Hematopoietic multipotent progenitor cell (in vitro differentiated cells): ENCODE measurements at regions not wholly inside any gene's neighbourhood (a gene's known extent, or its start where the extent isn't known, plus 50 kb on each side); places are given as distances from the start of the nearest gene placed in this dataset.
"Not testable (repeated sequence)": the region's sequence is repeated elsewhere in the genome, so short reads cannot be mapped to it uniquely, and the experiment has no call there.

Source experiments
- DNase-seq, 3 donors: peaks; one replicate each; pipeline ENCODE4 v3.0.0-alpha.2; 2011 to 2015; ENCODE audit warnings: low read depth in 2 of 3, low spot score in 2 of 3

- DNase-seq = no peak
These were observed 109.2 kb downstream of the GJA1 start for GRCh38 chr6:121544691-121545090.

- no peak for DNase-seq
These were observed 112.7 kb downstream of the GJA1 start for GRCh38 chr6:121548131-121548530.

GRCh38 chr6:121549736-121550135 lies 114.3 kb downstream of the GJA1 start:
- DNase-seq = no peak

- no peak for DNase-seq
These were observed 115.1 kb downstream of the GJA1 start for GRCh38 chr6:121550491-121551010.

- DNase-seq = no peak
These were observed 119.8 kb downstream of the GJA1 start for GRCh38 chr6:121555201-121555600.

GRCh38 chr6:121556149-121556548 lies 120.7 kb downstream of the GJA1 start:
- not testable (repeated sequence) for DNase-seq

- no peak for DNase-seq
These were observed 121.9 kb downstream of the GJA1 start for GRCh38 chr6:121557146-121557940.

- DNase-seq = no peak
These were observed 124.3 kb downstream of the GJA1 start for GRCh38 chr6:121559611-121560269.

GRCh38 chr6:121560476-121560875 lies 125.0 kb downstream of the GJA1 start:
- DNase-seq = no peak

- no peak for DNase-seq
These were observed 127.8 kb downstream of the GJA1 start for GRCh38 chr6:121563286-121563685.

GRCh38 chr6:121564529-121564928 lies 129.1 kb downstream of the GJA1 start:
- DNase-seq = not testable (repeated sequence)

- no peak for DNase-seq
These were observed 136.0 kb downstream of the GJA1 start for GRCh38 chr6:121571455-121571854.

GRCh38 chr6:121573481-121573880 lies 138.0 kb downstream of the GJA1 start:
- DNase-seq = peak in 2 of 3 donors; percentile 43 to 72

GRCh38 chr6:121578216-121578615 lies 142.8 kb downstream of the GJA1 start:
- no peak for DNase-seq

GRCh38 chr6:121579478-121579877 lies 144.0 kb downstream of the GJA1 start:
- DNase-seq = peak in 1 of 3 donors; percentile 2

- DNase-seq = no peak
These were observed 145.9 kb downstream of the GJA1 start for GRCh38 chr6:121581327-121581726.

GRCh38 chr6:121582262-121582661 lies 146.8 kb downstream of the GJA1 start:
- no peak for DNase-seq

GRCh38 chr6:121584586-121585369 lies 149.3 kb downstream of the GJA1 start:
- DNase-seq = no peak

- DNase-seq = no peak
These were observed 155.0 kb downstream of the GJA1 start for GRCh38 chr6:121590438-121590837.

GRCh38 chr6:121590916-121591315 lies 155.5 kb downstream of the GJA1 start:
- DNase-seq = no peak

GRCh38 chr6:121592261-121592935 lies 157.0 kb downstream of the GJA1 start:
- no peak for DNase-seq
